ENCODE measurements at regions not wholly inside any gene's neighbourhood (a gene's known extent, or its start where the extent isn't known, plus 50 kb on each side); places are given as distances from the start of the nearest gene placed in this dataset.

- Mint-ChIP-seq H3K27ac (no peak overlapping the region), H3K36me3 (no peaks in the 10 kb centered on the region), H3K4me3 (no peak overlapping the region), H3K4me1 (no peaks in the 10 kb centered on the region), H3K9me3 (peaks cover 3% of the 10 kb centered on the region)
- ATAC-seq (no peak), DNase-seq (ENCODE audit: low spot score in 2 of 2) (no peak)
Observed at GRCh38 chr13:59172076-59172475, 991.7 kb downstream of the DIAPH3 start.

GRCh38 chr13:59176775-59177174, 987.0 kb downstream of the DIAPH3 start:
- ATAC-seq (no peak), DNase-seq (ENCODE audit: low spot score in 2 of 2) (no peak)
- no peaks in the 10 kb centered on the region for H3K36me3 Mint-ChIP-seq
- no peak overlapping the region for H3K4me3 Mint-ChIP-seq
- no peaks in the 10 kb centered on the region for H3K4me1 Mint-ChIP-seq
- H3K27ac Mint-ChIP-seq: no peak overlapping the region
- H3K9me3 Mint-ChIP-seq: peaks cover 3% of the 10 kb centered on the region

GRCh38 chr13:59178344-59178743, 985.4 kb downstream of the DIAPH3 start:
- no peaks in the 10 kb centered on the region for H3K36me3 Mint-ChIP-seq
- ATAC-seq (no peak), DNase-seq (ENCODE audit: low spot score in 2 of 2) (no peak)
- H3K27ac Mint-ChIP-seq: no peak overlapping the region
- H3K9me3 Mint-ChIP-seq: peaks cover 3% of the 10 kb centered on the region
- H3K4me1 Mint-ChIP-seq: no peaks in the 10 kb centered on the region
- H3K4me3 Mint-ChIP-seq: no peak overlapping the region

- H3K9me3 Mint-ChIP-seq: peaks cover 3% of the 10 kb centered on the region
- no peaks in the 10 kb centered on the region for H3K4me1 Mint-ChIP-seq
- ATAC-seq (no peak), DNase-seq (ENCODE audit: low spot score in 2 of 2) (no peak)
- no peak overlapping the region for H3K27ac Mint-ChIP-seq
- H3K4me3 Mint-ChIP-seq: no peak overlapping the region
- H3K36me3 Mint-ChIP-seq: no peaks in the 10 kb centered on the region
Observed at GRCh38 chr13:59182241-59182640, 981.5 kb downstream of the DIAPH3 start.

- ATAC-seq: no peak
- H3K4me1 Mint-ChIP-seq: no peaks in the 10 kb centered on the region
- no peaks in the 10 kb centered on the region for H3K9me3 Mint-ChIP-seq
- no peak for DNase-seq (ENCODE audit: low spot score in 2 of 2)
- no peak overlapping the region for H3K4me3 Mint-ChIP-seq
- H3K27ac Mint-ChIP-seq: no peak overlapping the region
- no peaks in the 10 kb centered on the region for H3K36me3 Mint-ChIP-seq
Observed at GRCh38 chr13:59197397-59197796, 966.3 kb downstream of the DIAPH3 start.

- Mint-ChIP-seq H3K4me1 (no peaks in the 10 kb centered on the region), H3K36me3 (no peaks in the 10 kb centered on the region), H3K27ac (no peak overlapping the region), H3K9me3 (peaks cover 3% of the 10 kb centered on the region), H3K4me3 (no peak overlapping the region)
- no peak for DNase-seq (ENCODE audit: low spot score in 2 of 2)
- no peak for ATAC-seq
Observed at GRCh38 chr13:59201841-59202240, 961.9 kb downstream of the DIAPH3 start.

GRCh38 chr13:59203855-59204254, 959.9 kb downstream of the DIAPH3 start:
- H3K9me3 Mint-ChIP-seq: peaks cover 3% of the 10 kb centered on the region

GRCh38 chr13:59205501-59205900, 958.2 kb downstream of the DIAPH3 start:
- ATAC-seq: no peak
- Mint-ChIP-seq H3K36me3 (no peaks in the 10 kb centered on the region), H3K4me3 (no peak overlapping the region), H3K4me1 (no peaks in the 10 kb centered on the region), H3K27ac (no peak overlapping the region), H3K9me3 (peaks cover 3% of the 10 kb centered on the region)
- no peak for DNase-seq (ENCODE audit: low spot score in 2 of 2)

More at GRCh38 chr13:59203855-59204254, 959.9 kb downstream of the DIAPH3 start:
- no peak for DNase-seq (ENCODE audit: low spot score in 2 of 2)
- Mint-ChIP-seq H3K4me1 (no peaks in the 10 kb centered on the region), H3K36me3 (no peaks in the 10 kb centered on the region), H3K27ac (no peak overlapping the region), H3K4me3 (no peak overlapping the region)
- ATAC-seq: no peak

GRCh38 chr13:59208405-59209195, 955.1 kb downstream of the DIAPH3 start:
- Mint-ChIP-seq H3K9me3 (peaks cover under 1% of the 10 kb centered on the region), H3K27ac (no peak overlapping the region), H3K36me3 (no peaks in the 10 kb centered on the region), H3K4me1 (no peaks in the 10 kb centered on the region), H3K4me3 (no peak overlapping the region)
- DNase-seq (ENCODE audit: low spot score in 2 of 2): no peak
- no peak for ATAC-seq

GRCh38 chr13:59210543-59210942, 953.2 kb downstream of the DIAPH3 start:
- Mint-ChIP-seq H3K27ac (no peak overlapping the region), H3K4me1 (no peaks in the 10 kb centered on the region), H3K4me3 (no peak overlapping the region), H3K9me3 (no peaks in the 10 kb centered on the region), H3K36me3 (no peaks in the 10 kb centered on the region)
- ATAC-seq (no peak), DNase-seq (ENCODE audit: low spot score in 2 of 2) (no peak)

GRCh38 chr13:59211606-59212005, 952.1 kb downstream of the DIAPH3 start:
- ATAC-seq (no peak), DNase-seq (ENCODE audit: low spot score in 2 of 2) (no peak)
- H3K36me3 Mint-ChIP-seq: no peaks in the 10 kb centered on the region
- no peaks in the 10 kb centered on the region for H3K4me1 Mint-ChIP-seq
- no peak overlapping the region for H3K4me3 Mint-ChIP-seq
- H3K27ac Mint-ChIP-seq: no peak overlapping the region
- H3K9me3 Mint-ChIP-seq: no peaks in the 10 kb centered on the region

GRCh38 chr13:59229401-59229800, 934.3 kb downstream of the DIAPH3 start:
- ATAC-seq (no peak), DNase-seq (ENCODE audit: low spot score in 2 of 2) (no peak)
- peaks cover 15% of the 10 kb centered on the region for H3K9me3 Mint-ChIP-seq
- H3K27ac Mint-ChIP-seq: no peak overlapping the region
- no peaks in the 10 kb centered on the region for H3K36me3 Mint-ChIP-seq
- H3K4me1 Mint-ChIP-seq: no peaks in the 10 kb centered on the region
- H3K4me3 Mint-ChIP-seq: no peak overlapping the region

- Mint-ChIP-seq H3K4me1 (no peaks in the 10 kb centered on the region), H3K27ac (no peak overlapping the region), H3K4me3 (no peak overlapping the region), H3K36me3 (no peaks in the 10 kb centered on the region), H3K9me3 (peaks cover 15% of the 10 kb centered on the region)
- no peak for DNase-seq (ENCODE audit: low spot score in 2 of 2)
- no peak for ATAC-seq
Observed at GRCh38 chr13:59229861-59230260, 933.9 kb downstream of the DIAPH3 start.

- H3K36me3 Mint-ChIP-seq: no peaks in the 10 kb centered on the region
- DNase-seq (ENCODE audit: low spot score in 2 of 2): no peak
- no peak overlapping the region for H3K27ac Mint-ChIP-seq
- H3K4me3 Mint-ChIP-seq: no peak overlapping the region
- H3K9me3 Mint-ChIP-seq: peaks cover 12% of the 10 kb centered on the region
- ATAC-seq: peak; percentile 62
- no peaks in the 10 kb centered on the region for H3K4me1 Mint-ChIP-seq
Observed at GRCh38 chr13:59230484-59231264, 933.1 kb downstream of the DIAPH3 start.

- Mint-ChIP-seq H3K4me3 (no peak overlapping the region), H3K9me3 (peaks cover 3% of the 10 kb centered on the region), H3K4me1 (no peaks in the 10 kb centered on the region), H3K36me3 (no peaks in the 10 kb centered on the region), H3K27ac (no peak overlapping the region)
- ATAC-seq (no peak), DNase-seq (ENCODE audit: low spot score in 2 of 2) (no peak)
Observed at GRCh38 chr13:59236309-59236919, 927.3 kb downstream of the DIAPH3 start.

GRCh38 chr13:59236944-59237343, 926.8 kb downstream of the DIAPH3 start:
- Mint-ChIP-seq H3K36me3 (no peaks in the 10 kb centered on the region), H3K4me1 (no peaks in the 10 kb centered on the region), H3K4me3 (no peak overlapping the region), H3K27ac (no peak overlapping the region), H3K9me3 (peaks cover 3% of the 10 kb centered on the region)
- ATAC-seq (no peak), DNase-seq (ENCODE audit: low spot score in 2 of 2) (no peak)
